HCT116 (cell line): ENCODE measurements at regions not wholly inside any gene's neighbourhood (a gene's known extent, or its start where the extent isn't known, plus 50 kb on each side); places are given as distances from the start of the nearest gene placed in this dataset.

Experiments
- ATAC-seq: fragments of 200-7000 bp; cut with Tn5 transposase; 2 replicates; pipeline ENCODE4 v1.9.1; 2020; ENCODE audit warnings: mild to moderate bottlenecking, moderate library complexity
- BruUV-seq: library from RNA; stranded (reverse); fragments of 400-500 nt; replicated peaks from 2 replicates; lab custom pipeline; 2021; lab: Mats Ljungman, UMichigan
- CTCF ChIA-PET: fragments of 300-600 bp; sonication (Branson Sonifier 250); formaldehyde crosslinking; loops from one replicate; lab custom pipeline; 2021; ENCODE audit warnings: antibody characterized with exemption; lab: Charles Lee
- POLR2A ChIA-PET: fragments of 300-600, 350-600 bp; sonication (Branson Sonifier 250); formaldehyde crosslinking; loops from one replicate; lab custom pipeline; 2021; ENCODE audit warnings: antibody characterized with exemption; lab: Charles Lee
- RAD21 ChIA-PET, 2 experiments: fragments of 300-600 bp; sonication (Branson Sonifier 250); formaldehyde crosslinking; loops; one replicate each; lab custom pipeline; 2023; ENCODE audit warnings: low total read pairs in 2 of 2; ENCODE audit not compliant: uncharacterized antibody in 2 of 2, unreplicated experiment in 2 of 2, low non-redundant PET in 1 of 2; lab: Charles Lee
- DNase-seq: peaks from one replicate; pipeline ENCODE4 v3.0.0-alpha.2; 2010; ENCODE audit warnings: low read depth, low spot score
- H2AFZ ChIP-seq: fragments of 200-600 bp; shearing (Covaris generic), sonication (generic); 2 replicates; pipeline ENCODE4 v1.6.1; 2017; ENCODE audit warnings: low read depth, mixed run types, mixed read lengths, antibody characterized with exemption, low read length; ENCODE audit not compliant: poor library complexity, severe bottlenecking
- H3K27ac ChIP-seq: 2 replicates; pipeline ENCODE4 v1.5.1; 2012; ENCODE audit warnings: low read depth, low read length
- H3K27me3 ChIP-seq: fragments of 200-600 bp; sonication (generic); 2 replicates; pipeline ENCODE4 v1.6.1; 2016; ENCODE audit warnings: mixed run types, low read length, mixed read lengths; ENCODE audit not compliant: insufficient read depth
- H3K36me3 ChIP-seq, 2 experiments: fragments of 200-500 bp in 1 of 2; fragments of 200-600 bp in 1 of 2; sonication (Bioruptor generic) in 1 of 2; sonication (generic) in 1 of 2; 2 replicates each; pipeline versions ENCODE4 v1.5.1 to v1.6.1; 2014 to 2016; ENCODE audit warnings: low read length in 2 of 2, inconsistent platforms in 1 of 2, mixed read lengths in 1 of 2, mixed run types in 1 of 2; ENCODE audit not compliant: insufficient read depth in 2 of 2, control insufficient read depth in 1 of 2
- H3K4me1 ChIP-seq, 2 experiments: fragments of 200-600 bp in 1 of 2; sonication (generic) in 1 of 2; 2 replicates each; pipeline versions ENCODE4 v1.5.1 to v1.6.1; 2012 to 2017; ENCODE audit warnings: low read length in 2 of 2, inconsistent platforms in 1 of 2, mild to moderate bottlenecking in 1 of 2, mixed read lengths in 1 of 2, mixed run types in 1 of 2, moderate library complexity in 1 of 2; ENCODE audit not compliant: insufficient read depth in 2 of 2, control insufficient read depth in 1 of 2
- H3K4me2 ChIP-seq: fragments of 200-600 bp; sonication (generic); 2 replicates; pipeline ENCODE4 v1.6.1; 2017; ENCODE audit warnings: mixed run types, low read length, mixed read lengths
- H3K4me3 ChIP-seq, 2 experiments: fragments of 200-600 bp in 1 of 2; sonication (generic) in 1 of 2; replicated peaks in 1 of 2; 2 replicates each; pipeline ENCODE4 v1.5.1; 2011 to 2016; ENCODE audit warnings: low read length in 2 of 2, control low read depth in 1 of 2, low read depth in 1 of 2, mild to moderate bottlenecking in 1 of 2, mixed read lengths in 1 of 2, mixed run types in 1 of 2
- H3K79me2 ChIP-seq: fragments of 200-600 bp; sonication (generic); 2 replicates; pipeline ENCODE4 v1.6.1; 2017; ENCODE audit warnings: mild to moderate bottlenecking, mixed run types, low read length, moderate library complexity, mixed read lengths; ENCODE audit not compliant: insufficient read depth
- H3K9ac ChIP-seq: fragments of 200-600 bp; sonication (generic); 2 replicates; pipeline ENCODE4 v1.6.1; 2016; ENCODE audit warnings: low read length, mixed read lengths
- H3K9me2 ChIP-seq: fragments of 200-600 bp; sonication (generic), shearing (Covaris generic); 2 replicates; pipeline ENCODE4 v1.6.1; 2017; ENCODE audit warnings: mixed run types, mild to moderate bottlenecking, moderate library complexity; ENCODE audit not compliant: insufficient read depth
- H3K9me3 ChIP-seq, 2 experiments: fragments of 200-500 bp in 1 of 2; fragments of 200-600 bp in 1 of 2; sonication (Bioruptor generic) in 1 of 2; sonication (generic) in 1 of 2; 2 replicates each; pipeline ENCODE4 v1.6.1; 2014 to 2017; ENCODE audit warnings: low read length in 2 of 2, mixed read lengths in 2 of 2, inconsistent platforms in 1 of 2, low read depth in 1 of 2, mild to moderate bottlenecking in 1 of 2, mixed run types in 1 of 2, moderate library complexity in 1 of 2; ENCODE audit not compliant: control insufficient read depth in 1 of 2, insufficient read depth in 1 of 2
- H4K20me1 ChIP-seq: fragments of 200-600 bp; sonication (generic), shearing (Covaris generic); 2 replicates; pipeline ENCODE4 v1.6.1; 2017; ENCODE audit warnings: mixed run types, mild to moderate bottlenecking, moderate library complexity; ENCODE audit not compliant: insufficient read depth
- ATF3 ChIP-seq: IDR thresholded peaks from 2 replicates; pipeline ENCODE4 v1.6.1; 2012
- CBX3 ChIP-seq: IDR thresholded peaks from 2 replicates; pipeline ENCODE4 v1.6.1; 2012; ENCODE audit warnings: low read depth
- EZH2 ChIP-seq: fragments of 200-600 bp; sonication (generic); IDR thresholded peaks from 2 replicates; pipeline ENCODE4 v1.6.1; 2017; ENCODE audit warnings: antibody characterized with exemption, mixed run types
- POLR2A ChIP-seq: IDR thresholded peaks from 2 replicates; pipeline ENCODE4 v1.7.0; 2011; ENCODE audit warnings: borderline replicate concordance; ENCODE audit not compliant: insufficient read depth, insufficient read length; ENCODE audit errors: extremely low read depth
- REST ChIP-seq: IDR thresholded peaks from 2 replicates; pipeline ENCODE4 v1.6.1; 2012; ENCODE audit warnings: low read depth
- SP1 ChIP-seq: IDR thresholded peaks from 2 replicates; pipeline ENCODE4 v1.6.1; 2012; ENCODE audit warnings: low read depth
- SRF ChIP-seq: IDR thresholded peaks from 2 replicates; pipeline ENCODE4 v1.6.1; 2012; ENCODE audit warnings: low read depth
- ZBTB33 ChIP-seq: IDR thresholded peaks from 2 replicates; pipeline ENCODE4 v1.6.1; 2011; ENCODE audit warnings: mild to moderate bottlenecking, low read length, moderate library complexity; ENCODE audit not compliant: insufficient replicate concordance; ENCODE audit errors: extremely low read depth
- intact Hi-C: fragments of 100-400 bp; cut with micrococcal nuclease; formaldehyde crosslinking; loops from 2 replicates; pipeline ENCODE4 v1.10.0; 2022

GRCh38 chr7:31432176-31432575, 81.7 kb upstream of the ITPRID1 start:
- ATAC-seq, result no peak
- ChIA-PET CTCF (interaction anchor here (1.9 kb wide), 1 partner anchor 11 kb away, joined by 6 read pairs; no protein-coding TSS in a partner anchor), RAD21 (no interaction called here), POLR2A (no interaction called here)
- no TSS peak for BruUV-seq
- intact Hi-C loops, result no loop called here
- no peak for TF ChIP-seq ZBTB33
- no peak for TF ChIP-seq EZH2
- no peak for TF ChIP-seq ATF3
- TF ChIP-seq SRF, result no peak
- TF ChIP-seq POLR2A, result no peak
- no peak for TF ChIP-seq REST
- TF ChIP-seq SP1, result no peak
- TF ChIP-seq CBX3, result no peak
- H3K27ac ChIP-seq, result no peak overlapping the region
- DNase-seq, result no peak
- no peaks in the 10 kb centered on the region for H3K9me2 ChIP-seq
- no peak overlapping the region for H3K4me3 ChIP-seq
- no peaks in the 10 kb centered on the region for H4K20me1 ChIP-seq
- no peaks in the 10 kb centered on the region for H3K79me2 ChIP-seq
- no peaks in the 10 kb centered on the region for H3K4me1 ChIP-seq
- no peak overlapping the region for H3K4me2 ChIP-seq
- H2AFZ ChIP-seq, result no peak overlapping the region
- peaks cover 20% of the 10 kb centered on the region for H3K27me3 ChIP-seq
- no peaks in the 10 kb centered on the region for H3K36me3 ChIP-seq
- H3K9ac ChIP-seq, result no peak overlapping the region
- no peaks in the 10 kb centered on the region for H3K9me3 ChIP-seq
